SK-N-SH treated with all-trans-retinoic acid at 6 μM for 48 hours (cell line): ENCODE measurements at regions not wholly inside any gene's neighbourhood (a gene's known extent, or its start where the extent isn't known, plus 50 kb on each side); places are given as distances from the start of the nearest gene placed in this dataset.

Source experiments
- ARNTL ChIP-seq: fragments of 450-650 bp; formaldehyde crosslinking; IDR thresholded peaks from 2 replicates; pipeline ENCODE4 v1.5.0; 2020; ENCODE audit warnings: low read depth, mild to moderate bottlenecking, moderate library complexity, borderline replicate concordance
- CREB5 ChIP-seq: fragments of 250-450 bp; sonication (Bioruptor Pico); IDR thresholded peaks from 2 replicates; pipeline ENCODE4 v1.5.1; 2020; ENCODE audit warnings: low read depth, mild to moderate bottlenecking, moderate library complexity
- PPARA ChIP-seq: fragments of 250-450 bp; sonication (Bioruptor Pico); IDR thresholded peaks from 2 replicates; pipeline ENCODE4 v1.5.0; 2020; ENCODE audit warnings: mild to moderate bottlenecking, borderline replicate concordance
- RARB ChIP-seq: fragments of 250-450 bp; sonication (Bioruptor Pico); IDR thresholded peaks from 2 replicates; pipeline ENCODE4 v1.8.0; 2021; ENCODE audit warnings: mild to moderate bottlenecking, moderate library complexity
- TSHZ2 ChIP-seq: fragments of 250-450 bp; sonication (Bioruptor Pico); IDR thresholded peaks from 2 replicates; pipeline ENCODE4 v1.5.0; 2020; ENCODE audit warnings: mild to moderate bottlenecking, moderate library complexity

- TF ChIP-seq RARB (CRISPR knock-in tag) (no peak), CREB5 (CRISPR knock-in tag) (no peak), ARNTL (no peak), PPARA (CRISPR knock-in tag) (no peak), TSHZ2 (no peak)
These were observed 113.1 kb downstream of the PDCL3 start for GRCh38 chr2:100675855-100676254.
